ENCODE measurements at regions not wholly inside any gene's neighbourhood (a gene's known extent, or its start where the extent isn't known, plus 50 kb on each side); places are given as distances from the start of the nearest gene placed in this dataset.

- DNase-seq (ENCODE audit: low read depth), result no peak
Observed at GRCh38 chr6:67244037-67244436, 1391.0 kb upstream of the ADGRB3 start.

GRCh38 chr6:67237277-67237676 lies 1397.8 kb upstream of the ADGRB3 start:
- DNase-seq (ENCODE audit: low read depth), result no peak

GRCh38 chr6:67231092-67231491 lies 1404.0 kb upstream of the ADGRB3 start:
- no peak for DNase-seq (ENCODE audit: low read depth)

- no peak for DNase-seq (ENCODE audit: low read depth)
Observed at GRCh38 chr6:67224989-67225388, 1410.1 kb upstream of the ADGRB3 start.

- DNase-seq (ENCODE audit: low read depth), result peak; percentile 30
Observed at GRCh38 chr6:67221226-67221625, 1413.9 kb upstream of the ADGRB3 start.

- peak; percentile 16 for DNase-seq (ENCODE audit: low read depth)
Observed at GRCh38 chr6:67219346-67219745, 1415.7 kb upstream of the ADGRB3 start.

- DNase-seq (ENCODE audit: low read depth), result no peak
Observed at GRCh38 chr6:67212584-67212983, 1422.5 kb upstream of the ADGRB3 start.

- peak; percentile 66 for DNase-seq (ENCODE audit: low read depth)
Observed at GRCh38 chr6:67210450-67210849, 1424.6 kb upstream of the ADGRB3 start.

GRCh38 chr6:67201563-67201962 lies 1433.5 kb upstream of the ADGRB3 start:
- DNase-seq (ENCODE audit: low read depth), result no peak

GRCh38 chr6:67200626-67201403 lies 1434.3 kb upstream of the ADGRB3 start:
- DNase-seq (ENCODE audit: low read depth), result no peak

GRCh38 chr6:67199425-67199824 lies 1435.7 kb upstream of the ADGRB3 start:
- no peak for DNase-seq (ENCODE audit: low read depth)

GRCh38 chr6:67190733-67191132 lies 1444.3 kb upstream of the ADGRB3 start:
- DNase-seq (ENCODE audit: low read depth), result no peak

- peak; percentile 30 for DNase-seq (ENCODE audit: low read depth)
Observed at GRCh38 chr6:67184405-67184804, 1450.7 kb upstream of the ADGRB3 start.

- DNase-seq (ENCODE audit: low read depth), result no peak
Observed at GRCh38 chr6:67175101-67175500, 1460.0 kb upstream of the ADGRB3 start.

GRCh38 chr6:67165606-67166005 lies 1458.6 kb upstream of the EYS start:
- DNase-seq (ENCODE audit: low read depth), result peak; percentile 25

GRCh38 chr6:67160820-67161219 lies 1453.8 kb upstream of the EYS start:
- no peak for DNase-seq (ENCODE audit: low read depth)

- peak; percentile 47 for DNase-seq (ENCODE audit: low read depth)
Observed at GRCh38 chr6:67141005-67141404, 1434.0 kb upstream of the EYS start.

- no peak for DNase-seq (ENCODE audit: low read depth)
Observed at GRCh38 chr6:67133973-67134372, 1426.9 kb upstream of the EYS start.

- DNase-seq (ENCODE audit: low read depth), result peak; percentile 85
Observed at GRCh38 chr6:67131827-67132226, 1424.8 kb upstream of the EYS start.

- peak; percentile 41 for DNase-seq (ENCODE audit: low read depth)
Observed at GRCh38 chr6:67129780-67130179, 1422.8 kb upstream of the EYS start.

GRCh38 chr6:67127041-67127440 lies 1420.0 kb upstream of the EYS start:
- peak; percentile 30 for DNase-seq (ENCODE audit: low read depth)

GRCh38 chr6:67121115-67121514 lies 1414.1 kb upstream of the EYS start:
- no peak for DNase-seq (ENCODE audit: low read depth)

- peak; percentile 59 for DNase-seq (ENCODE audit: low read depth)
Observed at GRCh38 chr6:67112120-67112519, 1405.1 kb upstream of the EYS start.

- DNase-seq (ENCODE audit: low read depth), result no peak
Observed at GRCh38 chr6:67102743-67103142, 1395.7 kb upstream of the EYS start.

Data from M059J (cell line).